B cell (primary cell): ENCODE measurements at regions not wholly inside any gene's neighbourhood (a gene's known extent, or its start where the extent isn't known, plus 50 kb on each side); places are given as distances from the start of the nearest gene placed in this dataset.

Experiments used
- ATAC-seq: fragments of 200-7000 bp; cut with Tn5 transposase; one replicate; pipeline ENCODE4 v1.10.0; 2021; ENCODE audit warnings: low read depth, mild to moderate bottlenecking, moderate number of reproducible peaks, moderate library complexity
- CTCF ChIA-PET: fragments of 350-600 bp; sonication (Branson Sonifier 250); formaldehyde crosslinking; loops from one replicate; lab custom pipeline; 2021; ENCODE audit warnings: antibody characterized with exemption, inconsistent platforms; lab: Charles Lee
- POLR2A ChIA-PET: fragments of 350-600 bp; sonication (Branson Sonifier 250); formaldehyde crosslinking; loops from one replicate; lab custom pipeline; 2021; ENCODE audit warnings: antibody characterized with exemption; lab: Charles Lee
- DNase-seq: peaks from one replicate; pipeline ENCODE4 v3.0.0; 2013
- H2AFZ ChIP-seq: 2 replicates; pipeline ENCODE4 v1.6.1; 2012; ENCODE audit warnings: mild to moderate bottlenecking, low read depth, low read length; ENCODE audit not compliant: insufficient read depth, poor library complexity, severe bottlenecking
- H3K27ac ChIP-seq, 2 donors: 1 replicate in 1 of 2; 2 replicates in 1 of 2; pipeline ENCODE4 v1.5.1; 2012 to 2013; ENCODE audit warnings: low read length in 2 of 2, mild to moderate bottlenecking in 2 of 2, moderate library complexity in 1 of 2
- H3K27me3 ChIP-seq, 4 experiments: fragments of 200-600 bp in 1 of 4; sonication (generic) in 1 of 4; replicated peaks in 1 of 4; 1 replicate in 2 of 4; 2 replicates in 2 of 4; pipeline versions ENCODE4 v1.6.1 to v1.7.0; 2013 to 2016; ENCODE audit warnings: low read length in 3 of 4, mild to moderate bottlenecking in 2 of 4, mixed read lengths in 1 of 4, moderate library complexity in 1 of 4; ENCODE audit not compliant: insufficient read depth in 4 of 4, control insufficient read depth in 3 of 4; ENCODE audit errors: control extremely low read depth in 1 of 4
- H3K36me3 ChIP-seq, 2 experiments: replicated peaks in 1 of 2; 1 replicate in 1 of 2; 2 replicates in 1 of 2; pipeline versions ENCODE4 v1.6.1 to v1.7.1; 2013; ENCODE audit warnings: low read length in 1 of 2; ENCODE audit not compliant: insufficient read depth in 2 of 2, control insufficient read depth in 1 of 2; ENCODE audit errors: control extremely low read depth in 1 of 2, extremely low read depth in 1 of 2
- H3K4me1 ChIP-seq, 2 donors: fragments of 200-600 bp in 1 of 2; sonication (generic) in 1 of 2; 1 replicate in 1 of 2; 2 replicates in 1 of 2; pipeline versions ENCODE4 v1.5.1 to v1.6.1; 2013 to 2017; ENCODE audit warnings: low read length in 2 of 2; ENCODE audit not compliant: control insufficient read depth in 2 of 2, insufficient read depth in 2 of 2
- H3K4me2 ChIP-seq: replicated peaks from 2 replicates; pipeline ENCODE3; 2012; ENCODE audit warnings: mild to moderate bottlenecking, low read depth, low read length; ENCODE audit not compliant: poor library complexity, severe bottlenecking
- H3K4me3 ChIP-seq, 5 experiments: fragments of 200-600 bp in 1 of 5; sonication (generic) in 1 of 5; 1 replicate in 3 of 5; 2 replicates in 2 of 5; pipeline versions ENCODE4 v1.5.1 to v1.7.0; 2011 to 2016; ENCODE audit warnings: low read length in 4 of 5, mild to moderate bottlenecking in 4 of 5, low read depth in 2 of 5, control low read depth in 1 of 5, moderate library complexity in 1 of 5; ENCODE audit not compliant: insufficient read depth in 1 of 5; ENCODE audit errors: control extremely low read depth in 1 of 5, extremely low read depth in 1 of 5
- H3K79me2 ChIP-seq: fragments of 200-600 bp; sonication (generic); one replicate; pipeline ENCODE4 v1.6.0; 2016; ENCODE audit warnings: low read length; ENCODE audit not compliant: control insufficient read depth, insufficient read depth
- H3K9ac ChIP-seq: fragments of 200-600 bp; sonication (generic); 2 replicates; pipeline ENCODE4 v1.6.1; 2017; ENCODE audit warnings: mild to moderate bottlenecking, low read length, moderate library complexity
- H3K9me3 ChIP-seq, 3 donors: one replicate each; pipeline versions ENCODE4 v1.6.1 to v1.7.1; 2013; ENCODE audit warnings: low read length in 2 of 3; ENCODE audit not compliant: control insufficient read depth in 2 of 3, insufficient read depth in 1 of 3; ENCODE audit errors: control extremely low read depth in 1 of 3
- H4K20me1 ChIP-seq: 2 replicates; pipeline ENCODE4 v1.6.0; 2012; ENCODE audit warnings: mild to moderate bottlenecking, low read length; ENCODE audit not compliant: insufficient read depth, control insufficient read depth, poor library complexity, severe bottlenecking
- H3K27ac Mint-ChIP-seq: one replicate; pipeline ENCODE4 v1.8.0; 2021; ENCODE audit warnings: mixed read lengths
- H3K27me3 Mint-ChIP-seq: one replicate; pipeline ENCODE4 v1.8.0; 2021; ENCODE audit warnings: mixed read lengths
- H3K4me1 Mint-ChIP-seq: one replicate; pipeline ENCODE4 v1.8.0; 2021; ENCODE audit warnings: mixed read lengths
- H3K4me3 Mint-ChIP-seq: one replicate; pipeline ENCODE4 v1.8.0; 2021; ENCODE audit warnings: mixed read lengths
- H3K9me3 Mint-ChIP-seq: one replicate; pipeline ENCODE4 v1.8.0; 2022; ENCODE audit warnings: mixed read lengths; ENCODE audit not compliant: insufficient read depth
- EZH2 ChIP-seq: IDR thresholded peaks from 2 replicates; pipeline ENCODE4 v1.6.1; 2012; ENCODE audit warnings: borderline replicate concordance, low read depth, mild to moderate bottlenecking, moderate library complexity, low read length; ENCODE audit not compliant: insufficient read depth, poor library complexity, severe bottlenecking
- WGBS: methylation state at CpG from one replicate; pipeline ENCODE4 v1.1.5; 2013; ENCODE audit warnings: missing lambda C conversion rate; ENCODE audit not compliant: insufficient coverage; 5-methylcytosine and 5-hydroxymethylcytosine counted together
- intact Hi-C: fragments of 100-400 bp; cut with micrococcal nuclease; formaldehyde crosslinking; loops from one replicate; pipeline ENCODE4 v1.10.0; 2022
- TF ChIP-seq, protein P1 (sequence below): fragments of 200-600 bp; IDR thresholded peaks from one replicate; pipeline ENCODE4 v1.8.0; 2022; ENCODE audit warnings: antibody characterized with exemption, mild to moderate bottlenecking

GRCh38 chr3:176914764-176915163 lies 282.5 kb downstream of the TBL1XR1 start:
- Mint-ChIP-seq H3K4me3 (no peak overlapping the region), H3K4me1 (no peaks in the 10 kb centered on the region), H3K9me3 (no peaks in the 10 kb centered on the region), H3K27ac (no peak overlapping the region), H3K27me3 (peaks cover 3% of the 10 kb centered on the region)
- no peak overlapping the region for H3K27ac ChIP-seq
- H3K9me3 ChIP-seq, result no peaks in the 10 kb centered on the region
- intact Hi-C loops, result no loop called here
- H3K9ac ChIP-seq, result no peak overlapping the region
- no peaks in the 10 kb centered on the region for H3K79me2 ChIP-seq
- WGBS, result 100% methylated on average over 1 of the region's 1 CpG
- H3K27me3 ChIP-seq, result no peaks in the 10 kb centered on the region
- ChIA-PET POLR2A (no interaction called here), CTCF (no interaction called here)
- H3K4me3 ChIP-seq, result no peak overlapping the region
- ATAC-seq (no peak), DNase-seq (no peak)
- H3K36me3 ChIP-seq, result no peaks in the 10 kb centered on the region
- TF ChIP-seq, protein P1, sequence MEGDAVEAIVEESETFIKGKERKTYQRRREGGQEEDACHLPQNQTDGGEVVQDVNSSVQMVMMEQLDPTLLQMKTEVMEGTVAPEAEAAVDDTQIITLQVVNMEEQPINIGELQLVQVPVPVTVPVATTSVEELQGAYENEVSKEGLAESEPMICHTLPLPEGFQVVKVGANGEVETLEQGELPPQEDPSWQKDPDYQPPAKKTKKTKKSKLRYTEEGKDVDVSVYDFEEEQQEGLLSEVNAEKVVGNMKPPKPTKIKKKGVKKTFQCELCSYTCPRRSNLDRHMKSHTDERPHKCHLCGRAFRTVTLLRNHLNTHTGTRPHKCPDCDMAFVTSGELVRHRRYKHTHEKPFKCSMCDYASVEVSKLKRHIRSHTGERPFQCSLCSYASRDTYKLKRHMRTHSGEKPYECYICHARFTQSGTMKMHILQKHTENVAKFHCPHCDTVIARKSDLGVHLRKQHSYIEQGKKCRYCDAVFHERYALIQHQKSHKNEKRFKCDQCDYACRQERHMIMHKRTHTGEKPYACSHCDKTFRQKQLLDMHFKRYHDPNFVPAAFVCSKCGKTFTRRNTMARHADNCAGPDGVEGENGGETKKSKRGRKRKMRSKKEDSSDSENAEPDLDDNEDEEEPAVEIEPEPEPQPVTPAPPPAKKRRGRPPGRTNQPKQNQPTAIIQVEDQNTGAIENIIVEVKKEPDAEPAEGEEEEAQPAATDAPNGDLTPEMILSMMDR, result no peak
- no peak for TF ChIP-seq EZH2
- no peak overlapping the region for H2AFZ ChIP-seq
- H4K20me1 ChIP-seq, result no peaks in the 10 kb centered on the region
- no peak overlapping the region for H3K4me2 ChIP-seq
- H3K4me1 ChIP-seq, result no peaks in the 10 kb centered on the region

- TF ChIP-seq, protein P1, result no peak
- TF ChIP-seq EZH2, result no peak
- no peak overlapping the region for H3K27ac Mint-ChIP-seq
- no peaks in the 10 kb centered on the region for H3K27me3 Mint-ChIP-seq
- DNase-seq, result no peak
- no peaks in the 10 kb centered on the region for H3K4me1 Mint-ChIP-seq
- ChIA-PET POLR2A (no interaction called here), CTCF (no interaction called here)
- WGBS, result no CpG with 5 or more reads among the region's 1 CpG
- Histone ChIP-seq H3K36me3 (no peaks in the 10 kb centered on the region), H2AFZ (no peak overlapping the region), H4K20me1 (no peaks in the 10 kb centered on the region), H3K4me1 (no peaks in the 10 kb centered on the region), H3K79me2 (no peaks in the 10 kb centered on the region), H3K4me2 (no peak overlapping the region), H3K9ac (no peak overlapping the region), H3K27me3 (no peaks in the 10 kb centered on the region), H3K27ac (no peak overlapping the region), H3K9me3 (no peaks in the 10 kb centered on the region), H3K4me3 (no peak overlapping the region)
- H3K4me3 Mint-ChIP-seq, result no peak overlapping the region
- no peak for ATAC-seq
- intact Hi-C loops, result no loop called here
- H3K9me3 Mint-ChIP-seq, result no peaks in the 10 kb centered on the region
Measured at GRCh38 chr3:176911579-176911978, 285.7 kb downstream of the TBL1XR1 start.
